Cardiac muscle cell (in vitro differentiated cells and primary cell): ENCODE measurements at regions not wholly inside any gene's neighbourhood (a gene's known extent, or its start where the extent isn't known, plus 50 kb on each side); places are given as distances from the start of the nearest gene placed in this dataset.

Source experiments
- DNase-seq, 2 donors: peaks; one replicate each; pipeline versions ENCODE4 v3.0.0 to v3.0.0-alpha.2; 2010 to 2017; ENCODE audit warnings: low read depth in 1 of 2, low spot score in 1 of 2
- H3K27ac ChIP-seq: fragments of 200-600 bp; sonication (generic); 2 replicates; pipeline ENCODE4 v1.5.1; 2016
- H3K27me3 ChIP-seq: fragments of 200-600 bp; sonication (generic); 2 replicates; pipeline ENCODE4 v1.6.0; 2016; ENCODE audit warnings: control low read depth
- H3K36me3 ChIP-seq: fragments of 200-600 bp; sonication (generic); 2 replicates; pipeline ENCODE4 v1.5.1; 2016; ENCODE audit warnings: control low read depth
- H3K4me1 ChIP-seq: fragments of 200-600 bp; sonication (generic); 2 replicates; pipeline ENCODE4 v1.8.1; 2017; ENCODE audit warnings: low read depth, mild to moderate bottlenecking, mixed run types
- H3K4me3 ChIP-seq: fragments of 200-600 bp; sonication (generic); 2 replicates; pipeline ENCODE4 v1.5.1; 2016; ENCODE audit warnings: mild to moderate bottlenecking
- H3K9me3 ChIP-seq: fragments of 200-600 bp; sonication (generic); 2 replicates; pipeline ENCODE4 v1.5.1; 2017; ENCODE audit warnings: low read depth, mild to moderate bottlenecking, control low read depth
- TF ChIP-seq, protein P1 (sequence below): IDR thresholded peaks from 2 replicates; pipeline ENCODE4 v1.5.1; 2012; ENCODE audit warnings: low read depth, mild to moderate bottlenecking, low read length

- TF ChIP-seq, protein P1, sequence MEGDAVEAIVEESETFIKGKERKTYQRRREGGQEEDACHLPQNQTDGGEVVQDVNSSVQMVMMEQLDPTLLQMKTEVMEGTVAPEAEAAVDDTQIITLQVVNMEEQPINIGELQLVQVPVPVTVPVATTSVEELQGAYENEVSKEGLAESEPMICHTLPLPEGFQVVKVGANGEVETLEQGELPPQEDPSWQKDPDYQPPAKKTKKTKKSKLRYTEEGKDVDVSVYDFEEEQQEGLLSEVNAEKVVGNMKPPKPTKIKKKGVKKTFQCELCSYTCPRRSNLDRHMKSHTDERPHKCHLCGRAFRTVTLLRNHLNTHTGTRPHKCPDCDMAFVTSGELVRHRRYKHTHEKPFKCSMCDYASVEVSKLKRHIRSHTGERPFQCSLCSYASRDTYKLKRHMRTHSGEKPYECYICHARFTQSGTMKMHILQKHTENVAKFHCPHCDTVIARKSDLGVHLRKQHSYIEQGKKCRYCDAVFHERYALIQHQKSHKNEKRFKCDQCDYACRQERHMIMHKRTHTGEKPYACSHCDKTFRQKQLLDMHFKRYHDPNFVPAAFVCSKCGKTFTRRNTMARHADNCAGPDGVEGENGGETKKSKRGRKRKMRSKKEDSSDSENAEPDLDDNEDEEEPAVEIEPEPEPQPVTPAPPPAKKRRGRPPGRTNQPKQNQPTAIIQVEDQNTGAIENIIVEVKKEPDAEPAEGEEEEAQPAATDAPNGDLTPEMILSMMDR: no peak
Observed at GRCh38 chr2:78538322-78538721, 487.2 kb upstream of the REG3G start.

DNA sequence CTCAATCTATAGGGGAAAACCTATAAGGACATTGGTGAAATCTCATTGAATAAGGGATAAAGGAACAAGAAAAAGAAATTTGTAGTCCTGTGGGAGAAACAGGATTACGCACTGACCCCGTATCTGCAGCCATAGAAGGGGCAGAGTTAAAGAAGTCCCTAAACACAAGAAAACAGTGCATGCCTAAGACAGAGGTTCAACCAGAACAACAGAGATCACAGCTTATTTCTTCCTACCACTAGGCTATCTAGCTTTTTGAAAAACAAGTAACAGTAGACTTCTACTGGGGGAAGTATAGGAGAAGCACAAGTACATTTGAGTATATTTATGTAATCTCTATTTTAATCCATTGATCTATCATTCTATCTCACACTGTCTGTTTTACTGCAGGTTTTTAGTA is 485.2 kb upstream of the REG3G start:
- Histone ChIP-seq H3K36me3 (no peaks in the 10 kb centered on the region), H3K4me3 (no peak overlapping the region), H3K9me3 (no peaks in the 10 kb centered on the region), H3K4me1 (no peaks in the 10 kb centered on the region), H3K27me3 (no peaks in the 10 kb centered on the region), H3K27ac (no peak overlapping the region)
- no peak for DNase-seq
- TF ChIP-seq, protein P1: no peak

More at GRCh38 chr2:78538322-78538721, 487.2 kb upstream of the REG3G start:
- no peaks in the 10 kb centered on the region for H3K9me3 ChIP-seq
- H3K36me3 ChIP-seq: no peaks in the 10 kb centered on the region
- H3K27me3 ChIP-seq: no peaks in the 10 kb centered on the region
- H3K4me3 ChIP-seq: no peak overlapping the region
- H3K4me1 ChIP-seq: no peaks in the 10 kb centered on the region
- DNase-seq: no peak
- H3K27ac ChIP-seq: no peak overlapping the region

DNA sequence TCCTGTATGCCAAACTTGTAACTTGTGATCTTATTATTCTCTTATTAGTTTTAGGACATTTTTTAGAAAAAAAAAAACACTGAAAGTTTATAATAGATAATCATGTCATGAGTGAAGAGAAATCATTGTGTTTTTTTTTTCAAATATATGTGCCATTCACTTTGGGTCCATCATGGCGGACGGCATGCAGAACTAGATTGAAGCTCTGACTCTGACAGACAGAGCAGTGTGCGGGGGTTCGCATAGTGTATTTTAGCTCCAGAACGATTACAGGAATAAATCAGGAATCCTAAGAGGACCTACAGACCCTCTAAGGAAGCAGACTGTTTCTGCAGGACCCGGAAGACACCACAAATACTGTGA is 484.4 kb upstream of the REG3G start:
- TF ChIP-seq, protein P1: no peak
- H3K4me1 ChIP-seq: no peaks in the 10 kb centered on the region
- H3K27me3 ChIP-seq: no peaks in the 10 kb centered on the region
- H3K9me3 ChIP-seq: no peaks in the 10 kb centered on the region
- no peaks in the 10 kb centered on the region for H3K36me3 ChIP-seq
- no peak for DNase-seq
- no peak overlapping the region for H3K27ac ChIP-seq
- no peak overlapping the region for H3K4me3 ChIP-seq

DNA sequence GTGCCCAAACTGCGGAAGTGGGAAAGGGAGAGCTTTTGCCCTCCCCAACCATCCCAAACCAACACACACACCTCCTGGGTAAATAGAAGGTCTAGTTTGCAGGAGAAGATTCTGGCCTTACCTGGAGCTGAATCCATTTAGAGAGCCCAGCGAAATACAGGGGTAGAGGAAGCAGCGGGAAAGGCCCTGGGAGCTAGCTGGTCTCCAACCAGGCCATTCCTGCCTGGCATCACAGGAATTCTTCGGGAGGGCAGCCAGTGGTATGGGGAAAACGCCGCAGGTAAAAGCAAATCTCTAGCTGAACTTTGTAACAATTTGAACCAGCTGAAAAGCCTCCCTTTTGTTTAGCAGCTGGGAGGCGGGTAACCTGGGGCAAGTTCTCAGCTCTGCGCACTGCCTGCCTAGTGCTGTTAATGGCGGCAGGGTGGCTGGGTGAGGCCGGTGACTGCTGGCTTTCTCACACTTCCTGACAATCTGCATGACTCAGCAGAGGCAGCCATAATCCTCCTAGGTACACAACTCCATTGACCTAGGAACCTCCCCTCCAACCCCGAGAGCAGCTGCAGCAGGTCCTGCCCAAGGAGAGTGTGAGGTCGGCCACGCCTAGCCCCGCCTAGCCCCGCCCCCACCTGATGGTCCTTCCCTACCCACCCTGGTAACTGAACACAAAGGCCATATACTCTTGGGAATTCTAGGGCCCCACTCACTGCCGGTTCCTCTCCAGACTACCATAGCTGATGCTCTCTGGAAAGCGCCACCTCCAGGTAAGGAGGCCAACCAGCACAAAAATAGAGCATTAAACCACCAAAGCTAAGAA is 483.8 kb upstream of the REG3G start:
- Histone ChIP-seq H3K4me3 (no peak overlapping the region), H3K27ac (no peak overlapping the region)
- no peak for DNase-seq

DNA sequence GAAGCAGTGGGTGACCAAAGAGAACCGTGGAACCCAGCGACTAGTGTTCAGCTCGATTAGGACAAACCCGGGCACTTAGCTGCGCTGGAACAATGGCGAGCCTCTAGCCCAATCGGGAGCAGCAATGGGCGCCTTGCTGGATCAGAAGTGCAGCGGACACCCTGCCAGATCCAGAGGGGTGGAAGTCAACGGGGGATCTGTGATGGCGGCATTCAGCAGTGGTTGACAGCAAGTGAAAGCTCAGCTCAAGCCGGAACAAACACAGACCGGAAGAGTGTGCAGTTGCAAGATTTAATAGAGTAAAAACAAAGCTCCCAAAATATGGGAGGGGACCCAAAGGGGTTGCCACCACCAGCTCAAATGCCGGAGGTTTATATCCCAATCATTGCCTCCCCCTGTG is 478.7 kb upstream of the REG3G start:
- Histone ChIP-seq H3K9me3 (no peaks in the 10 kb centered on the region), H3K4me3 (no peak overlapping the region), H3K27ac (no peak overlapping the region), H3K4me1 (no peaks in the 10 kb centered on the region), H3K27me3 (no peaks in the 10 kb centered on the region), H3K36me3 (no peaks in the 10 kb centered on the region)
- TF ChIP-seq, protein P1: no peak
- DNase-seq: no peak

More for the DNA sequence above, 483.8 kb upstream of the REG3G start:
- no peaks in the 10 kb centered on the region for H3K4me1 ChIP-seq
- no peaks in the 10 kb centered on the region for H3K27me3 ChIP-seq
- no peaks in the 10 kb centered on the region for H3K9me3 ChIP-seq
- H3K36me3 ChIP-seq: no peaks in the 10 kb centered on the region
- TF ChIP-seq, protein P1: no peak
